ENCODE measurements at regions not wholly inside any gene's neighbourhood (a gene's known extent, or its start where the extent isn't known, plus 50 kb on each side); places are given as distances from the start of the nearest gene placed in this dataset.

DNA sequence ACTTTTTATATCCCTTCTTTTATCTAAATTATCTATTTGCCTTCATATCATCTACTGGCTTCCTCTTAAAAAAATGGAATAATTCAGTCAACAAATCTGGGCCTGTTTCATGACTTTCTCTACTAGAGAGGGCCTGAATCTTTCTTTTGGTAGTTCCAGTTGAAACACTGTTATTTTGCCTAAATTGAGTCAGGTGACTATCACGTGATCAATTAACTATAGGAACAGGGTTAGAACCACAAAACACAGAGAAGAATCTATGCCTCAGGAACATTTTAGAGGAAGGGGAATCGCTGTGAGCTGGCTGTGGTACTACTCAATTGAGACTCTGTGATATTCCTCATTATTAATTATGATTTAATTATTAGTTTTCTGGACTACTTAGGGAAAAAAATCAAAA, 736.7 kb upstream of the PITX2 start:
- no peaks in the 10 kb centered on the region for H3K9me3 ChIP-seq (replicated peaks; ENCODE audit: control insufficient read depth, insufficient read depth, low read length)
- SMC1A ChIA-PET (ENCODE audit: uncharacterized antibody, unreplicated experiment), result no interaction called here
- no peak for DNase-seq (ENCODE audit: low read depth, low spot score)
- in situ Hi-C loops (cut with MboI) (no loop called here), intact Hi-C loops (cut with micrococcal nuclease; ENCODE audit: unreplicated experiment) (no loop called here)
- no peak for FAIRE-seq
- H3K4me2 ChIP-seq (ENCODE audit: control insufficient read depth, insufficient read depth), result no peak overlapping the region
- no peak overlapping the region for H3K4me3 ChIP-seq
- no peak overlapping the region for H2AFZ ChIP-seq (ENCODE audit: control insufficient read depth, low read depth, low read length)
- no peak for ATAC-seq
- no TSS peak for BruUV-seq (replicated peaks)
- no peaks in the 10 kb centered on the region for H4K20me1 ChIP-seq (ENCODE audit: control insufficient read depth, insufficient read depth)
- no peaks in the 10 kb centered on the region for H3K27me3 ChIP-seq (replicated peaks in 1 of 2; ENCODE audit: control insufficient read depth in 2 of 2, insufficient read depth in 2 of 2, low read length in 1 of 2)
- no peak overlapping the region for H3K9ac ChIP-seq (ENCODE audit: control insufficient read depth, insufficient read depth, low read length)
- RAD21 ChIA-PET (ENCODE audit: unreplicated experiment), result no interaction called here
- 0% methylated on average over 2 of the region's 2 CpGs for WGBS (ENCODE audit: insufficient coverage, insufficient replicate concordance, low lambda C conversion rate, missing lambda C conversion rate)
- CTCF ChIA-PET, result no interaction called here
- no peaks in the 10 kb centered on the region for H3K79me2 ChIP-seq (ENCODE audit: control insufficient read depth, insufficient read depth, low read length)
- POLR2A ChIA-PET, result no interaction called here
- H3K4me1 ChIP-seq (ENCODE audit: control insufficient read depth, insufficient read depth, low read length), result no peaks in the 10 kb centered on the region
- peak; percentile 60 for TF ChIP-seq RAD51 (IDR thresholded peaks at IDR 0.05)
- TF ChIP-seq BHLHE40 (IDR thresholded peaks at IDR 0.05; ENCODE audit: borderline replicate concordance in 1 of 2, low read depth in 2 of 2, low read length in 1 of 2), result 0 out of 4 replicates have a peak, but pooled peaks of 1 of the 2 experiments have one; percentile 6
- no peak for TF ChIP-seq TAF1 (IDR thresholded peaks at IDR 0.05; ENCODE audit: borderline replicate concordance, low read depth, low read length)
- no peak overlapping the region for H3K27ac ChIP-seq (ENCODE audit: control insufficient read depth, insufficient read depth)
- no peaks in the 10 kb centered on the region for H3K36me3 ChIP-seq (ENCODE audit: control insufficient read depth in 2 of 2, insufficient read depth in 2 of 2, low read length in 1 of 2)

DNA sequence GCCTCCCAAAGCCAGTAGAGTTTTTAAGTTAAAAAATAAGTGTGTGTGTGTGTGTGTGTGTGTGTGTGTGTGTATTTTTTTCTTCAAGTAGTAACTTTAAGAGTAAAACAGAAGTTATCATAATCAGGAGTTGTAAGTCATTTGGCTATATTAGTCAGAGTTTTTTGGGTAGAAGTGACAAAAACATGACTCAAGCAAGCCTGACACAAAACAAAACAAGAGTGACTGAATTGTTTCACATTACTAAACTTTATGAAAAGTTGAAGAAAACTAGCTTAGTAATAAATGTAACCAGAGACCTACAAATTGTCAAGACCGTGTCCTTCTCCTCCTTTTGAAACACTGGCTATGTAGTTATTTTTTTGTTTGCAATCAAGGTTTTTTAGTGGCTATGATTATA, 738.0 kb upstream of the PITX2 start:
- Histone ChIP-seq H3K79me2 (ENCODE audit: control insufficient read depth, insufficient read depth, low read length) (no peaks in the 10 kb centered on the region), H3K4me1 (ENCODE audit: control insufficient read depth, insufficient read depth, low read length) (no peaks in the 10 kb centered on the region), H3K27me3 (replicated peaks in 1 of 2; ENCODE audit: control insufficient read depth in 2 of 2, insufficient read depth in 2 of 2, low read length in 1 of 2) (no peaks in the 10 kb centered on the region), H3K9ac (ENCODE audit: control insufficient read depth, insufficient read depth, low read length) (no peak overlapping the region), H3K4me2 (ENCODE audit: control insufficient read depth, insufficient read depth) (no peak overlapping the region), H3K36me3 (ENCODE audit: control insufficient read depth in 2 of 2, insufficient read depth in 2 of 2, low read length in 1 of 2) (no peaks in the 10 kb centered on the region), H3K9me3 (replicated peaks; ENCODE audit: control insufficient read depth, insufficient read depth, low read length) (no peaks in the 10 kb centered on the region), H3K4me3 (no peak overlapping the region), H3K27ac (ENCODE audit: control insufficient read depth, insufficient read depth) (no peak overlapping the region), H2AFZ (ENCODE audit: control insufficient read depth, low read depth, low read length) (no peak overlapping the region), H4K20me1 (ENCODE audit: control insufficient read depth, insufficient read depth) (no peaks in the 10 kb centered on the region)
- in situ Hi-C loops (cut with MboI) (no loop called here), intact Hi-C loops (cut with micrococcal nuclease; ENCODE audit: unreplicated experiment) (no loop called here)
- BruUV-seq (replicated peaks), result no TSS peak
- ChIA-PET CTCF (no interaction called here), SMC1A (ENCODE audit: uncharacterized antibody, unreplicated experiment) (no interaction called here), POLR2A (no interaction called here), RAD21 (ENCODE audit: unreplicated experiment) (no interaction called here)
- FAIRE-seq (no peak), DNase-seq (ENCODE audit: low read depth, low spot score) (no peak), ATAC-seq (no peak)
- 0% methylated on average over 1 of the region's 1 CpG for WGBS (ENCODE audit: insufficient coverage, insufficient replicate concordance, low lambda C conversion rate, missing lambda C conversion rate)
- no peak for TF ChIP-seq RELA (IDR thresholded peaks at IDR 0.05; ENCODE audit: borderline replicate concordance, partially characterized antibody)
- TF ChIP-seq, protein P1, sequence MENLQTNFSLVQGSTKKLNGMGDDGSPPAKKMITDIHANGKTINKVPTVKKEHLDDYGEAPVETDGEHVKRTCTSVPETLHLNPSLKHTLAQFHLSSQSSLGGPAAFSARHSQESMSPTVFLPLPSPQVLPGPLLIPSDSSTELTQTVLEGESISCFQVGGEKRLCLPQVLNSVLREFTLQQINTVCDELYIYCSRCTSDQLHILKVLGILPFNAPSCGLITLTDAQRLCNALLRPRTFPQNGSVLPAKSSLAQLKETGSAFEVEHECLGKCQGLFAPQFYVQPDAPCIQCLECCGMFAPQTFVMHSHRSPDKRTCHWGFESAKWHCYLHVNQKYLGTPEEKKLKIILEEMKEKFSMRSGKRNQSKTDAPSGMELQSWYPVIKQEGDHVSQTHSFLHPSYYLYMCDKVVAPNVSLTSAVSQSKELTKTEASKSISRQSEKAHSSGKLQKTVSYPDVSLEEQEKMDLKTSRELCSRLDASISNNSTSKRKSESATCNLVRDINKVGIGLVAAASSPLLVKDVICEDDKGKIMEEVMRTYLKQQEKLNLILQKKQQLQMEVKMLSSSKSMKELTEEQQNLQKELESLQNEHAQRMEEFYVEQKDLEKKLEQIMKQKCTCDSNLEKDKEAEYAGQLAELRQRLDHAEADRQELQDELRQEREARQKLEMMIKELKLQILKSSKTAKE (IDR thresholded peaks at IDR 0.05; ENCODE audit: low read depth, poor library complexity, severe bottlenecking), result no peak
- TF ChIP-seq CBFB (IDR thresholded peaks at IDR 0.05; ENCODE audit: low read depth), result no peak
- no peak for TF ChIP-seq RAD21 (IDR thresholded peaks at IDR 0.05; ENCODE audit: insufficient read depth, low read depth, low read length)
- no peak for TF ChIP-seq CEBPB (IDR thresholded peaks at IDR 0.05; ENCODE audit: borderline replicate concordance in 1 of 2, low read depth in 2 of 2, low read length in 2 of 2)
- TF ChIP-seq PAX8 (IDR thresholded peaks at IDR 0.05), result no peak
- no peak for TF ChIP-seq NR2F1 (conservative IDR thresholded peaks at IDR 0.05)
- TF ChIP-seq, protein P2, sequence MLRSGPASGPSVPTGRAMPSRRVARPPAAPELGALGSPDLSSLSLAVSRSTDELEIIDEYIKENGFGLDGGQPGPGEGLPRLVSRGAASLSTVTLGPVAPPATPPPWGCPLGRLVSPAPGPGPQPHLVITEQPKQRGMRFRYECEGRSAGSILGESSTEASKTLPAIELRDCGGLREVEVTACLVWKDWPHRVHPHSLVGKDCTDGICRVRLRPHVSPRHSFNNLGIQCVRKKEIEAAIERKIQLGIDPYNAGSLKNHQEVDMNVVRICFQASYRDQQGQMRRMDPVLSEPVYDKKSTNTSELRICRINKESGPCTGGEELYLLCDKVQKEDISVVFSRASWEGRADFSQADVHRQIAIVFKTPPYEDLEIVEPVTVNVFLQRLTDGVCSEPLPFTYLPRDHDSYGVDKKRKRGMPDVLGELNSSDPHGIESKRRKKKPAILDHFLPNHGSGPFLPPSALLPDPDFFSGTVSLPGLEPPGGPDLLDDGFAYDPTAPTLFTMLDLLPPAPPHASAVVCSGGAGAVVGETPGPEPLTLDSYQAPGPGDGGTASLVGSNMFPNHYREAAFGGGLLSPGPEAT (IDR thresholded peaks at IDR 0.05; ENCODE audit: low read depth), result no peak
- TF ChIP-seq NR2C1 (IDR thresholded peaks at IDR 0.05), result no peak
- no peak for TF ChIP-seq HCFC1 (IDR thresholded peaks at IDR 0.05; ENCODE audit: low read length)
- no peak for TF ChIP-seq MXI1 (IDR thresholded peaks at IDR 0.05; ENCODE audit: low read depth, low read length)
- TF ChIP-seq STAT1 (conservative IDR thresholded peaks at IDR 0.05), result no peak
- TF ChIP-seq IKZF2 (IDR thresholded peaks at IDR 0.05), result no peak
- no peak for TF ChIP-seq ZNF274 (IDR thresholded peaks at IDR 0.05; ENCODE audit: insufficient read depth, insufficient read length)
- TF ChIP-seq BMI1 (IDR thresholded peaks at IDR 0.05; ENCODE audit: borderline replicate concordance), result no peak
